ENCODE measurements at regions not wholly inside any gene's neighbourhood (a gene's known extent, or its start where the extent isn't known, plus 50 kb on each side); places are given as distances from the start of the nearest gene placed in this dataset.

GRCh38 chr18:22544626-22545025 is 126.9 kb upstream of the CTAGE1 start:
- no peaks in the 10 kb centered on the region for H3K4me1 Mint-ChIP-seq (ENCODE audit: low read depth)
- H3K4me3 Mint-ChIP-seq = no peak overlapping the region
- peaks cover 9% of the 10 kb centered on the region for H3K9me3 Mint-ChIP-seq
- no peak overlapping the region for H3K27ac Mint-ChIP-seq
- H3K36me3 Mint-ChIP-seq (ENCODE audit: low read depth) = no peaks in the 10 kb centered on the region
- H3K27me3 Mint-ChIP-seq (ENCODE audit: low read depth) = no peaks in the 10 kb centered on the region

- H3K27ac Mint-ChIP-seq = no peak overlapping the region
- H3K9me3 Mint-ChIP-seq = peaks cover 9% of the 10 kb centered on the region
- H3K36me3 Mint-ChIP-seq (ENCODE audit: low read depth) = no peaks in the 10 kb centered on the region
- no peaks in the 10 kb centered on the region for H3K4me1 Mint-ChIP-seq (ENCODE audit: low read depth)
- no peak overlapping the region for H3K4me3 Mint-ChIP-seq
- H3K27me3 Mint-ChIP-seq (ENCODE audit: low read depth) = no peaks in the 10 kb centered on the region
These were observed 127.5 kb upstream of the CTAGE1 start for GRCh38 chr18:22545066-22545760.

DNA sequence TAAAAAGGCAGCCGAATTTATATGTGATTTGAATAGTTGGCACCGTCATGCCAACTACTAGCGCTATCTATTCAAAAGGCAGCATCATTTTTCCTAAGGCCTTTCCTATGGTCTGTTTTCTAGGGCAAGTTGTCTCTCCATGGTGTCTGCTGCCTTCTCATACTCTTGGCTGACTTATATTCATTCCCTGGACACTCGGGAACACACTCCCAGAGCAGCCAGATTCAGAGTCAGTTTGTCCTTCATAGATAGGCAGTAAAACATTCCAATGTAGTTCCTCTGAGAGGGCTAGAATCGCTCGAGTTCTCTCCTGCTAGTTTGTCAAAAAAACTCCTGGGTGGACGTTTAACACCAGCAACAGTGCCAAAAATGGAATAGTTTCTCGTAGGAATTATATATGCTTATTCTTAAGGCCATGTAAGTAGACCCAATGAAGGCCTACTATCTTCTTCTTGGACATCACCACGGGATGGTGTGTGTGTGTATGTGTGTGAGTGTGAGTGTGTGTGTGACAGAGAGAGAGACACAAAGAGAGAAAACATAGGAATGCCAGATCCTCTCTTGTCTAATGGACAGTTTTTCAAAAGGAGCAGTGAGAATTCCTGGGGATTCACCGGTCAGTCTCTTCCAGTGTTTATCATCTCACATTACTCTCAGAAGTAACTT is 129.3 kb upstream of the CTAGE1 start:
- Mint-ChIP-seq H3K4me1 (ENCODE audit: low read depth) (no peaks in the 10 kb centered on the region), H3K36me3 (ENCODE audit: low read depth) (no peaks in the 10 kb centered on the region), H3K27ac (no peak overlapping the region), H3K27me3 (ENCODE audit: low read depth) (no peaks in the 10 kb centered on the region), H3K4me3 (no peak overlapping the region), H3K9me3 (peaks cover 9% of the 10 kb centered on the region)

DNA sequence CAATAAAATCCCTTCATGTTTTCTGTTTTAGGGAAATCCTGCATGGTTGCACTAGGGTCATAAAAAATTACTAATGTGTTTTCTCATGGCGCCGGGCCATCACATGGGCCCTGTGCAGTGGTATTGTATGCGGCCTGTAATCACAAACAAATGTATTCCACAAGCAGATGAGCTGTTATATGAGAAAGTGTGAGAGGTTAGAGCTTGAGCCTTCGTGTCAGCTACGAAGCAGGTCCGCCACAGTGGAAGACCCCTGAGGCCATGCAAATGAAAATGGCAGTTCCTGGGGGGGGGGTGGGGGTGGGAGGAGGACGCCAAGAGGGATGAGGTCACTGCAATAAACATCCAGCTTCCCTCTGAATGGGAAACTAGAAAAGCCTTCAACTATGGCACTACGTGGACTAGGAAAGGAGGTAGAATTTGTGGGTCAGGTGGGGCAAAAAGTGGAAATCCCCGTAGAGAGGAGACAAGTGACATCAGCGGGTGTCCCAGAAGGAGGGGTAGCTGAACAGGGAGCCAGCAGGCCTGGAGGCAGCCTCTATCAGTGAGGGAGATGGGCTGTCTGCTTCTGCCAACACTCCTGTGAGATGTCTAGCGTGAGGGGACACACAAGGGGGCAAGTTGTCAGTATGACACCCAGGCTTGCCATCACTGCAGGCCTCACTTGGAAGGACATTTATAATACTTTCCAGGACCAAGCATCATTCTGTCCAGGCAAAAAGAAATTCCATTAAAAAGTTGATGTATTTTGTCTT is 130.3 kb upstream of the CTAGE1 start:
- H3K36me3 Mint-ChIP-seq (ENCODE audit: low read depth) = no peaks in the 10 kb centered on the region
- no peak overlapping the region for H3K4me3 Mint-ChIP-seq
- no peaks in the 10 kb centered on the region for H3K27me3 Mint-ChIP-seq (ENCODE audit: low read depth)
- H3K4me1 Mint-ChIP-seq (ENCODE audit: low read depth) = no peaks in the 10 kb centered on the region
- no peak overlapping the region for H3K27ac Mint-ChIP-seq
- peaks cover 9% of the 10 kb centered on the region for H3K9me3 Mint-ChIP-seq

GRCh38 chr18:22549260-22549937 is 131.7 kb upstream of the CTAGE1 start:
- no peaks in the 10 kb centered on the region for H3K4me1 Mint-ChIP-seq (ENCODE audit: low read depth)
- no peaks in the 10 kb centered on the region for H3K36me3 Mint-ChIP-seq (ENCODE audit: low read depth)
- no peak overlapping the region for H3K27ac Mint-ChIP-seq
- H3K27me3 Mint-ChIP-seq (ENCODE audit: low read depth) = no peaks in the 10 kb centered on the region
- H3K4me3 Mint-ChIP-seq = no peak overlapping the region
- H3K9me3 Mint-ChIP-seq = peaks cover 1% of the 10 kb centered on the region

- Mint-ChIP-seq H3K27me3 (ENCODE audit: low read depth) (no peaks in the 10 kb centered on the region), H3K27ac (no peak overlapping the region), H3K36me3 (ENCODE audit: low read depth) (no peaks in the 10 kb centered on the region), H3K4me1 (ENCODE audit: low read depth) (no peaks in the 10 kb centered on the region), H3K9me3 (no peaks in the 10 kb centered on the region), H3K4me3 (no peak overlapping the region)
These were observed 132.7 kb upstream of the CTAGE1 start for GRCh38 chr18:22550366-22550765.

GRCh38 chr18:22550861-22551260 is 133.1 kb upstream of the CTAGE1 start:
- Mint-ChIP-seq H3K4me3 (no peak overlapping the region), H3K4me1 (ENCODE audit: low read depth) (no peaks in the 10 kb centered on the region), H3K9me3 (no peaks in the 10 kb centered on the region), H3K27me3 (ENCODE audit: low read depth) (no peaks in the 10 kb centered on the region), H3K27ac (no peak overlapping the region), H3K36me3 (ENCODE audit: low read depth) (no peaks in the 10 kb centered on the region)

DNA sequence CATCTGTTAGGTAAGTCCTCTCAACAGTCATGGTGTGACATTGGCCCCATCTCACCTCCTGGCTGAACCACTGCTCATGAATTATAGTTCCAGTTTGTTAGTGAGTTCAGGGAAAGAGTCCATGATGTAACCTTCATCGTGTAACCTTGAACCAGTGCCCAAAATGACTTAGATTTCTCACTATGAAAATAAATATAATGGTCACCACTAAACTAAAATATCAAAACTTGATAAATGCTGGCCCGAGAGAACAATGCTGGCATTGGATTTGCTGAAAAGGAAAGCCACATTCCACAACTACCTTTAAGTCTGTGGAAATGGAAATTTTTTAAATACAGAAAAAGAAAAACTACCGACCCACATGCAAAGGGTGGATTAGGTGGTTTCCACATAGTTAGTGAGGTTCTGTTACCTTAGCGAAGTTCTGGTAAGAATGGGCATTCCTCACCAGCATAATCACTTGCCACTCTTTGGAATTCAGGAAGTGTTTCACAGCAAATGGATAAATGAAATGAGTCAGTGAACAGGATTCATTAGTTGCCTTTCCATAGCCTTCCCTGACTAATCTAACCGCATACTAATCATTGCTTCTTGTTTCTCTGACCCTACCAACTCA is 133.9 kb upstream of the CTAGE1 start:
- Mint-ChIP-seq H3K36me3 (ENCODE audit: low read depth) (no peaks in the 10 kb centered on the region), H3K27ac (no peak overlapping the region), H3K4me3 (no peak overlapping the region), H3K4me1 (ENCODE audit: low read depth) (no peaks in the 10 kb centered on the region), H3K27me3 (ENCODE audit: low read depth) (peaks cover under 1% of the 10 kb centered on the region), H3K9me3 (no peaks in the 10 kb centered on the region)

DNA sequence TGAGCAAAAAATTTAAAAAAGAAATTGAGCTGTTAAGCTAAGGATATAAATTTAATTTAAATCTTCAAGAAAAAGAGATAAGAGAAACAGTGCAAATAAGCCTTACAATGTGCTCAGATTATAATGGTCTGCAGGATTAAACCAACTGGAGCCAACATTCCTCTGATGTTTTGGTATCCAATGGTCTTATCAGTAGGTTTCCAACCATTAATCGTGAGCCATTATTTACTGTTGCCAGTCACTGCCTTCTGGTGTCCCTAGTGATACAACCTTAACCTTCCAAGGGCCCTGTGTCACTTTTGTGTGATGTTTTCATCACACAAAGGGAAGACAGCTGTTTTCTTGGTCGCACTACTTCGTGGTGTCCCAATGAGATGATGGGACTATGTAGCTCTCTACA is 134.5 kb upstream of the CTAGE1 start:
- Mint-ChIP-seq H3K27ac (no peak overlapping the region), H3K27me3 (ENCODE audit: low read depth) (peaks cover 7% of the 10 kb centered on the region), H3K4me1 (ENCODE audit: low read depth) (no peaks in the 10 kb centered on the region), H3K9me3 (no peaks in the 10 kb centered on the region), H3K36me3 (ENCODE audit: low read depth) (no peaks in the 10 kb centered on the region), H3K4me3 (no peak overlapping the region)

- peaks cover 14% of the 10 kb centered on the region for H3K27me3 Mint-ChIP-seq (ENCODE audit: low read depth)
- no peaks in the 10 kb centered on the region for H3K9me3 Mint-ChIP-seq
- H3K27ac Mint-ChIP-seq = no peak overlapping the region
- H3K4me1 Mint-ChIP-seq (ENCODE audit: low read depth) = no peaks in the 10 kb centered on the region
- no peak overlapping the region for H3K4me3 Mint-ChIP-seq
- H3K36me3 Mint-ChIP-seq (ENCODE audit: low read depth) = no peaks in the 10 kb centered on the region
These were observed 135.3 kb upstream of the CTAGE1 start for GRCh38 chr18:22552899-22553460.

GRCh38 chr18:22556222-22557167 is 138.8 kb upstream of the CTAGE1 start:
- Mint-ChIP-seq H3K4me3 (no peak overlapping the region), H3K9me3 (no peaks in the 10 kb centered on the region)

GRCh38 chr18:22557168-22557941 is 139.6 kb upstream of the CTAGE1 start:
- Mint-ChIP-seq H3K27me3 (ENCODE audit: low read depth) (peaks cover 39% of the 10 kb centered on the region), H3K27ac (no peak overlapping the region), H3K36me3 (ENCODE audit: low read depth) (no peaks in the 10 kb centered on the region), H3K9me3 (no peaks in the 10 kb centered on the region), H3K4me3 (no peak overlapping the region), H3K4me1 (ENCODE audit: low read depth) (peaks cover 2% of the 10 kb centered on the region)

More at GRCh38 chr18:22556222-22557167, 138.8 kb upstream of the CTAGE1 start:
- no peak overlapping the region for H3K27ac Mint-ChIP-seq
- H3K27me3 Mint-ChIP-seq (ENCODE audit: low read depth) = peaks cover 39% of the 10 kb centered on the region
- H3K36me3 Mint-ChIP-seq (ENCODE audit: low read depth) = no peaks in the 10 kb centered on the region
- H3K4me1 Mint-ChIP-seq (ENCODE audit: low read depth) = peaks cover 2% of the 10 kb centered on the region
